ENCODE measurements at regions not wholly inside any gene's neighbourhood (a gene's known extent, or its start where the extent isn't known, plus 50 kb on each side); places are given as distances from the start of the nearest gene placed in this dataset.

DNA sequence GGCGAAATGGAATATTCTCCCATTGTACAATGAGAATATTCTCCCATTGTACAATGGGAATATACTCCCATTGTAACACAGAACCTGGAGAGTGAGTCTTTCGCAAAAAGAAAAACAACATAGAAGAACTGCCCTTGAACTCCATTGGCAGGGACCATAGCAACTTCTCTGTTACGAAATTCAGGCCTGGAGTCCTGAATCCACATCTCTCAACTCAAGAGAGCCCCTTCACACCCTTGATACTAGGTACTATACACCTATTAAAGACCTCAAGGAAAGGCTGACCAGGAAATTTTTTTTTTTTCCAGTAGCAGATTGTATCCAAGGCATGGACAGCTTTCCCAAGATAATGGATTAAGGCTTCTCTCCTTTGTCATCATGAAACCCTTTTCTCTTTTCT lies 1687.0 kb downstream of the GRIK2 start:
- TF ChIP-seq, protein P1, sequence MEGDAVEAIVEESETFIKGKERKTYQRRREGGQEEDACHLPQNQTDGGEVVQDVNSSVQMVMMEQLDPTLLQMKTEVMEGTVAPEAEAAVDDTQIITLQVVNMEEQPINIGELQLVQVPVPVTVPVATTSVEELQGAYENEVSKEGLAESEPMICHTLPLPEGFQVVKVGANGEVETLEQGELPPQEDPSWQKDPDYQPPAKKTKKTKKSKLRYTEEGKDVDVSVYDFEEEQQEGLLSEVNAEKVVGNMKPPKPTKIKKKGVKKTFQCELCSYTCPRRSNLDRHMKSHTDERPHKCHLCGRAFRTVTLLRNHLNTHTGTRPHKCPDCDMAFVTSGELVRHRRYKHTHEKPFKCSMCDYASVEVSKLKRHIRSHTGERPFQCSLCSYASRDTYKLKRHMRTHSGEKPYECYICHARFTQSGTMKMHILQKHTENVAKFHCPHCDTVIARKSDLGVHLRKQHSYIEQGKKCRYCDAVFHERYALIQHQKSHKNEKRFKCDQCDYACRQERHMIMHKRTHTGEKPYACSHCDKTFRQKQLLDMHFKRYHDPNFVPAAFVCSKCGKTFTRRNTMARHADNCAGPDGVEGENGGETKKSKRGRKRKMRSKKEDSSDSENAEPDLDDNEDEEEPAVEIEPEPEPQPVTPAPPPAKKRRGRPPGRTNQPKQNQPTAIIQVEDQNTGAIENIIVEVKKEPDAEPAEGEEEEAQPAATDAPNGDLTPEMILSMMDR (IDR thresholded peaks at IDR 0.05; ENCODE audit: poor library complexity, severe bottlenecking) = no peak
- TF ChIP-seq EZH2 (IDR thresholded peaks at IDR 0.05; ENCODE audit: borderline replicate concordance, insufficient read depth, low read length, poor library complexity, severe bottlenecking) (no peak), TAF1 (IDR thresholded peaks at IDR 0.05; ENCODE audit: low read depth) (no peak), RAD21 (conservative IDR thresholded peaks at IDR 0.05) (no peak), POLR2AphosphoS5 (IDR thresholded peaks at IDR 0.05) (no peak), MXI1 (conservative IDR thresholded peaks at IDR 0.05; ENCODE audit: poor library complexity, severe bottlenecking) (no peak), SMC3 (conservative IDR thresholded peaks at IDR 0.05; ENCODE audit: poor library complexity) (no peak), EP300 (conservative IDR thresholded peaks at IDR 0.05; ENCODE audit: poor library complexity, severe bottlenecking) (no peak)
- TF ChIP-seq, protein P2, sequence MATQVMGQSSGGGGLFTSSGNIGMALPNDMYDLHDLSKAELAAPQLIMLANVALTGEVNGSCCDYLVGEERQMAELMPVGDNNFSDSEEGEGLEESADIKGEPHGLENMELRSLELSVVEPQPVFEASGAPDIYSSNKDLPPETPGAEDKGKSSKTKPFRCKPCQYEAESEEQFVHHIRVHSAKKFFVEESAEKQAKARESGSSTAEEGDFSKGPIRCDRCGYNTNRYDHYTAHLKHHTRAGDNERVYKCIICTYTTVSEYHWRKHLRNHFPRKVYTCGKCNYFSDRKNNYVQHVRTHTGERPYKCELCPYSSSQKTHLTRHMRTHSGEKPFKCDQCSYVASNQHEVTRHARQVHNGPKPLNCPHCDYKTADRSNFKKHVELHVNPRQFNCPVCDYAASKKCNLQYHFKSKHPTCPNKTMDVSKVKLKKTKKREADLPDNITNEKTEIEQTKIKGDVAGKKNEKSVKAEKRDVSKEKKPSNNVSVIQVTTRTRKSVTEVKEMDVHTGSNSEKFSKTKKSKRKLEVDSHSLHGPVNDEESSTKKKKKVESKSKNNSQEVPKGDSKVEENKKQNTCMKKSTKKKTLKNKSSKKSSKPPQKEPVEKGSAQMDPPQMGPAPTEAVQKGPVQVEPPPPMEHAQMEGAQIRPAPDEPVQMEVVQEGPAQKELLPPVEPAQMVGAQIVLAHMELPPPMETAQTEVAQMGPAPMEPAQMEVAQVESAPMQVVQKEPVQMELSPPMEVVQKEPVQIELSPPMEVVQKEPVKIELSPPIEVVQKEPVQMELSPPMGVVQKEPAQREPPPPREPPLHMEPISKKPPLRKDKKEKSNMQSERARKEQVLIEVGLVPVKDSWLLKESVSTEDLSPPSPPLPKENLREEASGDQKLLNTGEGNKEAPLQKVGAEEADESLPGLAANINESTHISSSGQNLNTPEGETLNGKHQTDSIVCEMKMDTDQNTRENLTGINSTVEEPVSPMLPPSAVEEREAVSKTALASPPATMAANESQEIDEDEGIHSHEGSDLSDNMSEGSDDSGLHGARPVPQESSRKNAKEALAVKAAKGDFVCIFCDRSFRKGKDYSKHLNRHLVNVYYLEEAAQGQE (IDR thresholded peaks at IDR 0.05; ENCODE audit: borderline replicate concordance) = no peak
